ENCODE measurements at regions not wholly inside any gene's neighbourhood (a gene's known extent, or its start where the extent isn't known, plus 50 kb on each side); places are given as distances from the start of the nearest gene placed in this dataset.

GRCh38 chr3:74787011-74787410 lies 172.6 kb upstream of the CNTN3 start:
- TF ChIP-seq POLR2A (IDR thresholded peaks at IDR 0.05) (no peak), CTCF (IDR thresholded peaks at IDR 0.05) (no peak)
